PC-3 (cell line): ENCODE measurements at regions not wholly inside any gene's neighbourhood (a gene's known extent, or its start where the extent isn't known, plus 50 kb on each side); places are given as distances from the start of the nearest gene placed in this dataset.

Experiments used
- EZH2 ChIP-seq: fragments of 300-600 bp; sonication (generic); IDR thresholded peaks from one replicate; pipeline ENCODE4 v1.6.1; 2017; ENCODE audit warnings: antibody characterized with exemption, mild to moderate bottlenecking, low read length; ENCODE audit not compliant: unreplicated experiment
- EZH2phosphoT487 ChIP-seq: fragments of 300-600 bp; sonication (generic); IDR thresholded peaks from 2 replicates; pipeline ENCODE4 v1.6.1; 2018; ENCODE audit warnings: mild to moderate bottlenecking, antibody characterized with exemption, low read length, borderline replicate concordance
- TF ChIP-seq, protein P1 (sequence below): fragments of 300-600 bp; sonication (generic); conservative IDR thresholded peaks from 2 replicates; pipeline ENCODE4 v1.5.1; 2017; ENCODE audit warnings: antibody characterized with exemption, low read depth, mild to moderate bottlenecking, low read length

DNA sequence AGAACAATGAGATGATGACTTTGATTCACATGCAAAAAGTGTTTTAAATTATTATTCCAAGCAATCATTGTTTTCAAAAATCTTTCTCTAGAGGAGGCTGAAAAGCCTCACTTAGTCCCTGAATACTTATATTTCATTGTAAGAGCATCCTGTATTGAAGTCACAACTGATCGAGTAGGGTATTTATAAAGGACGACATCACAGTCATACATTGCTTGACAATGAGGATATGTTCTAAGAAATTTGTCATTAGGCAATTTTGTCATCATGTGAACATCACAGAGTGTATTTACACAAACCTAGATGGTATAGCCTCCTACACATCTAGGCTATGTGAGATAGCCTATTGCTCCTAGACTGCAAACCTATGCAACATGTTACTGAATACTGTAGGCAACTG, 510.4 kb upstream of the RGMB start:
- TF ChIP-seq, protein P1, sequence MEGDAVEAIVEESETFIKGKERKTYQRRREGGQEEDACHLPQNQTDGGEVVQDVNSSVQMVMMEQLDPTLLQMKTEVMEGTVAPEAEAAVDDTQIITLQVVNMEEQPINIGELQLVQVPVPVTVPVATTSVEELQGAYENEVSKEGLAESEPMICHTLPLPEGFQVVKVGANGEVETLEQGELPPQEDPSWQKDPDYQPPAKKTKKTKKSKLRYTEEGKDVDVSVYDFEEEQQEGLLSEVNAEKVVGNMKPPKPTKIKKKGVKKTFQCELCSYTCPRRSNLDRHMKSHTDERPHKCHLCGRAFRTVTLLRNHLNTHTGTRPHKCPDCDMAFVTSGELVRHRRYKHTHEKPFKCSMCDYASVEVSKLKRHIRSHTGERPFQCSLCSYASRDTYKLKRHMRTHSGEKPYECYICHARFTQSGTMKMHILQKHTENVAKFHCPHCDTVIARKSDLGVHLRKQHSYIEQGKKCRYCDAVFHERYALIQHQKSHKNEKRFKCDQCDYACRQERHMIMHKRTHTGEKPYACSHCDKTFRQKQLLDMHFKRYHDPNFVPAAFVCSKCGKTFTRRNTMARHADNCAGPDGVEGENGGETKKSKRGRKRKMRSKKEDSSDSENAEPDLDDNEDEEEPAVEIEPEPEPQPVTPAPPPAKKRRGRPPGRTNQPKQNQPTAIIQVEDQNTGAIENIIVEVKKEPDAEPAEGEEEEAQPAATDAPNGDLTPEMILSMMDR, result no peak
- no peak for TF ChIP-seq EZH2
- TF ChIP-seq EZH2phosphoT487, result no peak
